ENCODE measurements at regions not wholly inside any gene's neighbourhood (a gene's known extent, or its start where the extent isn't known, plus 50 kb on each side); places are given as distances from the start of the nearest gene placed in this dataset.

GRCh38 chr4:11720292-11720691 lies 291.6 kb upstream of the HS3ST1 start:
- no peak overlapping the region for H3K27ac ChIP-seq (ENCODE audit: insufficient read depth, low read length)

More at GRCh38 chr4:11720292-11720691, 291.6 kb upstream of the HS3ST1 start:
- H4K5ac ChIP-seq (ENCODE audit: low read depth, low read length): no peak overlapping the region
- peak; percentile 89 for TF ChIP-seq RAD21 (IDR thresholded peaks at IDR 0.05; ENCODE audit: low read length)
- TF ChIP-seq SMC3 (IDR thresholded peaks at IDR 0.05; ENCODE audit: low read depth, low read length): peak; percentile 90
- TF ChIP-seq CTCF (conservative IDR thresholded peaks at IDR 0.05; ENCODE audit: low read depth, low read length): peak; percentile 88
- TF ChIP-seq ELK1 (IDR thresholded peaks at IDR 0.05; ENCODE audit: borderline replicate concordance, low read depth, low read length): no peak
- TF ChIP-seq POLR2A (IDR thresholded peaks at IDR 0.05; ENCODE audit: low read depth, low read length): no peak
- TF ChIP-seq BHLHE40 (IDR thresholded peaks at IDR 0.05; ENCODE audit: low read depth, low read length): no peak
- no peak overlapping the region for H4K8ac ChIP-seq (ENCODE audit: low read depth in 2 of 2, low read length in 2 of 2)
- no peak overlapping the region for H2AK5ac ChIP-seq (ENCODE audit: low read depth, low read length)
- H3K9me1 ChIP-seq (ENCODE audit: insufficient read depth, low read length): no peaks in the 10 kb centered on the region
- ChIA-PET CTCF (no interaction called here), POLR2A (ENCODE audit: unreplicated experiment) (no interaction called here)
- H3K23ac ChIP-seq (ENCODE audit: low read depth, low read length): no peak overlapping the region
- WGBS, 2 experiments (ENCODE audit: extremely low coverage in 2 of 2, insufficient read length in 1 of 2): no CpG with 5 or more reads among the region's 1 CpG
- in situ Hi-C loops (cut with MboI; ENCODE audit: low sequenced_read_pairs) (no loop called here), dilution Hi-C loops (cut with HindIII; ENCODE audit: low sequenced_read_pairs, unreplicated experiment) (no loop called here), intact Hi-C loops (cut with micrococcal nuclease) (loop anchor here (1.0 kb wide), 2 partner anchors 302 to 1138 kb away; no protein-coding TSS in a partner anchor)
- H3K4me1 ChIP-seq (ENCODE audit: control insufficient read depth, insufficient read depth, low read length): no peaks in the 10 kb centered on the region
- H3K9ac ChIP-seq (ENCODE audit: low read depth, low read length): no peak overlapping the region
- no peak overlapping the region for H2BK15ac ChIP-seq (ENCODE audit: low read depth, low read length)
- H4K91ac ChIP-seq (ENCODE audit: insufficient read depth, low read depth, low read length): no peak overlapping the region
- H2AK9ac ChIP-seq (replicated peaks; ENCODE audit: low read depth, low read length, poor library complexity): no peak overlapping the region
- DNase-seq (peak; percentile 67), ATAC-seq (ENCODE audit: low read depth) (peak; percentile 89)
- no peaks in the 10 kb centered on the region for H3K27me3 ChIP-seq (ENCODE audit: control insufficient read depth, insufficient read depth, low read length)
- H3K4me2 ChIP-seq (ENCODE audit: low read depth, low read length): no peak overlapping the region
- H2AFZ ChIP-seq (replicated peaks; ENCODE audit: low read length, poor library complexity): no peak overlapping the region
- H3K36me3 ChIP-seq (ENCODE audit: control insufficient read depth, insufficient read depth, low read length): no peaks in the 10 kb centered on the region
- no peak overlapping the region for H3K4ac ChIP-seq (ENCODE audit: low read depth, low read length)
- no peak overlapping the region for H3K14ac ChIP-seq (replicated peaks; ENCODE audit: low read depth, low read length)
- no TSS peak for BruUV-seq (replicated peaks)
- no peaks in the 10 kb centered on the region for H4K20me1 ChIP-seq (ENCODE audit: insufficient read depth, low read length)
- no peak overlapping the region for H3K4me3 ChIP-seq (ENCODE audit: insufficient read depth, low read depth, low read length)
- no peak overlapping the region for H2BK20ac ChIP-seq (ENCODE audit: low read depth, low read length)
- no peak overlapping the region for H2BK5ac ChIP-seq (ENCODE audit: low read depth, low read length, poor library complexity, severe bottlenecking)
- no peaks in the 10 kb centered on the region for H3K9me3 ChIP-seq (ENCODE audit: control insufficient read depth, insufficient read depth, low read length)
- H3K56ac ChIP-seq (ENCODE audit: extremely low read depth, insufficient read depth, low read length): no peak overlapping the region
- H2BK120ac ChIP-seq (ENCODE audit: low read depth, low read length): no peak overlapping the region
- no peak overlapping the region for H3K18ac ChIP-seq (ENCODE audit: low read depth, low read length)
- no peaks in the 10 kb centered on the region for H3K79me1 ChIP-seq (ENCODE audit: low read depth in 1 of 2, low read length in 2 of 2)
